NOMO-1 (cell line): ENCODE measurements at regions not wholly inside any gene's neighbourhood (a gene's known extent, or its start where the extent isn't known, plus 50 kb on each side); places are given as distances from the start of the nearest gene placed in this dataset.
A peak's percentile ranks its signal among the peaks of the same experiment; 100 is the strongest.
"Not testable (repeated sequence)": the region's sequence is repeated elsewhere in the genome, so short reads cannot be mapped to it uniquely, and the experiment has no call there.

Source experiments
- DNase-seq, 2 experiments: peaks; one replicate each; lab custom pipeline; 2025; ENCODE audit not compliant: unreplicated experiment in 2 of 2; lab: John Stamatoyannopoulos, UW

GRCh38 chr6:11486959-11487358, 50.6 kb upstream of the TMEM170B start:
- DNase-seq = no peak

- no peak for DNase-seq
Measured at GRCh38 chr6:11486486-11486885, 51.1 kb upstream of the TMEM170B start.

DNA sequence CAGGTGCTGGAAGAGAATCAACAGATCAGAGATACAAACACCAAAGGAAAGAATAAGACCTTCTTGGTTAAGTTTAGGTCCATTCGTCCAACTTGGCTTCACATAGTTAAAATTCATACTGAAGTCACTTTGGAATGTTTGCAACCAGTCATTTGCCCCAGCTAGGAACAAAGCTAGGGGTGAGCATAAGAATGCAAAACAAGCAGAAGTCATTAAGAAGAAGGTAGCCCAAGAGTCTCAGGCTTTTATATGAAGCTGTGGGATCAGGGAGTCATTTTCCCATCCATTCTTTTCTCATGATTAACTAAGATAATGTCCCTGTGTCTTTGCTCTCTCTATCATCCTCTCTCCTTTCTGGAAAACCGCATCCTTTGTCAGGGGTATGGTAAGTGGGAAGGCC, 51.5 kb upstream of the TMEM170B start:
- DNase-seq = no peak

DNA sequence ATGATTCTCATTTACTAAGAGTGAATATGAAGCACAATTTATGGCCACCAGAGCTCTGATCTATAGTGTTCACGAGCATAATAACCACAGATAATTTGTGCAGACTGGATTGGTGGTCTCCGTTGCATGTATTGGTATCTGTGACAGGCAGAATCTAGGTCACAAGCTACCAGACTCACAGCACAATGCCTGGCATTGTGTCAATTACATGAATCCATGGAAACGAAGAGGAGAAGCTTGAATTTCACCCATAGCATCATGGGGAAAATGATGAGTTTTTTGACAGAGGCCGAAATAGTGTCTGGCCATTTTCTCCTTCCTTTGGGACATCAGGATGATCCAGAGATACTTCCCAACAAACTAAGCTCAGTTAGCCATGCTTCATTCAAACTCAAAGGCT, 52.3 kb upstream of the TMEM170B start:
- no peak for DNase-seq

- no peak for DNase-seq
Measured at GRCh38 chr6:11484441-11484840, 53.1 kb upstream of the TMEM170B start.

DNA sequence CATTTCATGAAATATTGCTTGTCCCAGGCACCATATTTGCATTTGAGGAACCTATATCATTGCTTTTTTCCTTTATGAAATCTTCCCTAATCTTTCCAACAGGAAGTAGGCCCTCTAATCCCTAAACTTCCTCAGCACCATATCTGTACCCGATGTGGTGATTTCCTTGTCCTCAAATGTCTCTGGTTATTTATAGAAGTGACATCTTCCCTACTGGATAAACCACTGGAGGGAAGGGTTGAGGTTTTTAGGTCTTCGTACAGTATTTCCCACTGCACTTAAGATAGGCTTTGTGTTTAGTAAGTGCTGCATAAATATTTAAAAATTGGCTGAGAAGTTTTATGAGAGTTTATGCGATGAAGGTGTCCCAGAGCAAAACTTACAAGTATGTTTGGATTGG, 54.9 kb upstream of the TMEM170B start:
- DNase-seq = no peak

GRCh38 chr6:11480541-11480940, 57.0 kb upstream of the TMEM170B start:
- no peak for DNase-seq

- no peak for DNase-seq
Measured at GRCh38 chr6:11479296-11479695, 58.3 kb upstream of the TMEM170B start.

DNA sequence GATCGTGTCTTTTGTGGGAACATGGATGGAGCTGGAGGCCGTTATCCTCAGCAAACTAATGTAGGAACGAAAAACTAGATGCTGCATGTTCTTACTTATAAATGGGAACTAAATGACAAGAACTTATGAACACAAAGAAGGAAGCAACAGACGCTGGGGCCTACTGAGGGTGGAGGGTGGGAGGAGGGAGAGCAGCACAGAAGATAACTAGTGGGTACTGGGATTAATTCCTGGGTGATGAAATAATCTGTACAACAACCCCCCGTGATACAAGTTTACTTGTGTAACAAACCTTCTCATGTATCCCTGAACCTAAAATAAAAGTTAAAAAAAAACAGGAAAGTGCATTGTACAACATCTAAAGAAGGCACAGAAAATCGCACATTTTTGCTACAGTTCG, 59.0 kb upstream of the TMEM170B start:
- no peak for DNase-seq

- DNase-seq = no peak
Measured at GRCh38 chr6:11475016-11475415, 62.5 kb upstream of the TMEM170B start.

- DNase-seq = no peak
Measured at GRCh38 chr6:11473008-11473740, 64.4 kb upstream of the TMEM170B start.

DNA sequence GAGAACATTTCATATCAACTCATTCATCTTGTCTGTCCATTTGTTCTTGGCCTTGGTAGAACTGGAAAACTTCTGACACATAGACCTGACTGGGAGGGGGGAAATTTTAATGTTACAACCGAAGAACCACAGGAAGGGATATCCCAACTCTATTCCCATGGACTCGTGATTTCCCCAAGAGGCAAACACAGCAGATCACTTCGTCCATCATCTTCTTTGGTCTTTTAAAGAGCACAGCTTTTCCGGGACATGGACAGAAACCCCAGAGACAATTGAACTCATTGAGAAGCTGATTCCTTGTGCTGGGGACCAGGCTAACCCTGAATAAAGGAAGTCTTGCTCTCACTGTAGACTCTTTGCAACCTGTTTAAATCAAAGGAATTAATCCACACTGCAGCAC, 66.3 kb upstream of the TMEM170B start:
- DNase-seq = no peak

- DNase-seq = no peak
Measured at GRCh38 chr6:11469684-11470083, 67.9 kb upstream of the TMEM170B start.

DNA sequence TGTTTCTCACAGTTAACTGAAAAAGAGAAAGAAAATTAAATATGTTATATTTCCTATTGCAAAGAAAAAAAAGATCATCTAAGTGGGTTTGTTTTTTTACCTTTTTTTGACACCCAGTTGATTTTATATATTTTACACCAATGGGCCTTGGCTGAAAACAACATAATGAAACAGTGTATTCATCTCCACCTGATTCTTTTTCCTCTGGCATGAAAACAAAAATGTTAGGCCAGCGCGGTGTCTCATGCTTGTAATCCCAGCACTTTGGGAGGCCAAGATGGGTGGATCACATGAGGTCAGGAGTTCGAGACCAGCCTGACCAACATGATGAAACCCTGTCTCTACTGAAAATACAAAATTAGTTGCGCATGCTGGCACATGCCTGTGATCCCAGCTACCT, 69.3 kb upstream of the TMEM170B start:
- DNase-seq = not testable (repeated sequence)

DNA sequence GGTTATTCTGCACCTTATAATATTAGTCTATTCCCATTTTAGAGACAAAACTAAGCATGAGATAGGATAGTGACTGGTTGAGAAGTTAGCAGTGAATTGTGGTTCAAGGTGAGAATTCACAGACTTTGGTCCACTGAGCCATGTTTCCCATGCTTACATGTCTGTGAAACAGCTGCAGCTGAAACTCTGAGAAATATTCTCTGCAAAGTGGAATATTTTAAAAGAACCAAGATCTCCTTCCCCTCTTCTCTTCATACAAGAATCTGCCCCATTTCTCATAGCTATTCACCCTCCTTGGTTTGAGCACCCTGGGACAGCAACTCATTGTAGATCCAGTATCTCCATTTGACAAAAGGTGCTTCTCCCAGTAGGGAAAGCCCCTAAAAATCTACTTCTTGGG, 70.2 kb upstream of the TMEM170B start:
- DNase-seq = no peak

DNA sequence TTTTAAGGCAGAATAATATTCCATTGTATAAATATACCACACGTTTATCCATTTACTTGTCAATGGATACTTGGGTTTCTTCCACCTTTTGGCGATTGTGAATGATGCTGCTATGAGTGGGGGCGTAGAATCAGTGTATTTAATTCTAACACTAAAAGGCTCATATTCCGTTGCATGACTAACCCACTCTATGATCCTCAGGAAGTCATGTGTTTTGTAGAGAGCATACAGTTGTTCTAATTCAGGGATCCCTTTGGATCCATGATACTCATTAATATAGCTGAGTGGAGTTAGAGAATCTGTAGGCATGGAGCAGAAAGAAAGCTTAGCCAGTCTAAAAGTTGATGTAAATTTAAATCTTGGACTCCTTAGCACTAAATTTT, 74.2 kb upstream of the TMEM170B start:
- DNase-seq = no peak

DNA sequence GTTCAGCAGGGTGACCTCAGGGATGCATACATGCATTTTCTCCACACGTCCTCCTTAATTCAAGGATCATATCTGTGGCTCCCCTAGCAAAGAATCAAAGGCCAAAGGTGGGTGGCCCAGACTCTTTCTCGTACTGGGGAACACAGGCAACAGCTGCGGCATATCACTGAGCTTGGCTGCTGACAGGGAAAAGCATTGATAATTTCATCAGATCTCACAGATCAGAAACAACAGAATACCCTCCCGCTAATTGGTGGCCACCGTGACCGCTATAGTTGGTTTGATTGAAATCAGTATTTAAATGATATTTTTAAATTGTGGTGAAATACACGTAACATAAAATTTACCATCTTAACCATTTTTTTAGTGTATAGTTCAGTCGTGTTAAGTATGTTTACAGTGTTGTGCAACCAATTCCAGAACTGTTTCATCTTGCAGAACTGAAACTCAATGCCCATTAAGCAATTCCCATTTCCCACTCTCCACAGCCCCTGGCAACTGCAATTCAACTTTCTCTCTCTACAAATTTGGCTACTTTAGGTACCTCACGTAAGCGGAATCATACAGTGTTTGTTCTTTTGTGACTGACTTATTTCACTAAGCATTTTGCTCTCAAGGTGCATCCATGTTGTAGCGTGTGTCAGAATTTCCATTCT, 74.7 kb upstream of the TMEM170B start:
- DNase-seq = peak; percentile 72 to 91

DNA sequence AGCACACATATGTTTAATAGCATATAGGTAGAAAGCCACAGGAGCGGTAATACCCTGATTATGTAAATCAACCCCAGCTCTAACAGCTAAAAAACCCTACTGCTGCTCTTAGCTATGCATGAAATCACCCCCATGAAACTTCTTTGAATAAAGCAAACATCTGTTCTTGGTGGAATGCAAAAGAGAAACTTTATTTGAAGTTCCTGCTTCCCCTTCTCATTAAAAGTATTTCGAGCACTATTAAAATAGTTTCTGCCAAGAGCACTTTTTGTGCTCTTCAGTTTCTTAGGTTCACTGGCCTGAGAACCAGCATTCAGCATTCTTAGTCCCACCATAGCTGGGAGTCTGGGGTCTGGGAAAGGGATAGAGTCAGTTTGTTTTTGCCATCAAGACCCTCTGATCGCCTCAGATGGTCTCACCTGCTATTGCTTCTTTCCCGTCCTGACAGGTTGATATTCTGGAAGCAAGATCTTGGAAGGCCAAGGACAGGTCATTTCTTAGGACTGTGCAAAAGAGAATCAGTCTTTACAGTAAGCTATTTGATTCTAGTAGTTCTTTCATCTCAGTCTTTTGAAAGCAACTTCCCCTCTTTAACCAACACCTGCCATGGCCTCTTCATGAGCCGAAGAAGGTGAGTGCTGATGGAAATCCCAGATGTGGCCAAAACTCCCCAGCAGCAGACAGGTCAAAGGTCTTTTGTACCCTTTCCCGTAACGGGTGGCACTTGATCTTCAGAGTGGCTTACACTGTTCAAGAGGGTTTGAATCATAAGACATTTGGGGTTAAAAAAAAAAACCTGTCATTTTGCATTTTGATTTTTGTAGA, 76.5 kb upstream of the TMEM170B start:
- DNase-seq = peak in 1 of 2 experiments; percentile 27

GRCh38 chr6:11460001-11460668, 77.4 kb upstream of the TMEM170B start:
- peak; percentile 61 to 74 for DNase-seq

DNA sequence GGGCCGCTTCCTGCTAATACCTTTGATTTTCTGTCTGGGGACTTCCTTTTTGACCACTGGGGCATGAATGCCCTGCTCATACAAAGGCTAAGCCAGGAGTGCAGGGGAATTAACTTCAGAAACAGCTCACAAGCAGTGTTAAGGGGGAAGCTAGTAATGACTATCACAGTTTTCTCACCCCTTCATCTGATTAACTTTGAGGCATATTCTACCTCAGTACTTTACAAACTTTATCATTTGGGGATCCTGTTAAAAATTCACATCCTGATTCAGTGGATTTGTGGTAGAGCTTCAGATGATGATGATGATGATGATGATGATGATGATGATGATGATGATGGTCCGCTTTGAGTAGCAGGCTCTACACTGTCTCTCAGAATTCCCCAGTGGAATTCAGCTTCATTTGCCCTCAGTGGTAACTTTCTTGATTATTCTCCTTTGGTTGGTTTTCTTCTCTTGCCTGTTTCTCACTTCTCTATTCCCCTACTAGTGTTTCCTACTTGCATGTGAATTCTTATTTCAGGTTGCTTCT, 78.4 kb upstream of the TMEM170B start:
- DNase-seq = no peak

- DNase-seq = no peak
Measured at GRCh38 chr6:11458509-11458908, 79.0 kb upstream of the TMEM170B start.
